Heart left ventricle (tissue), 16 donors: ENCODE measurements at regions not wholly inside any gene's neighbourhood (a gene's known extent, or its start where the extent isn't known, plus 50 kb on each side); places are given as distances from the start of the nearest gene placed in this dataset.

Source experiments
- ATAC-seq, 4 donors: fragments of 200-7000 bp; cut with Tn5 transposase; one replicate each; pipeline ENCODE4 v1.9.1; 2020 to 2022; ENCODE audit warnings: moderate library complexity in 4 of 4, mild to moderate bottlenecking in 3 of 4, moderate number of reproducible peaks in 1 of 4
- DNase-seq, 5 donors: peaks; one replicate each; pipeline ENCODE4 v3.0.0-alpha.2; 2020
- H3K27ac ChIP-seq, 12 donors: fragments of 200-600 bp; sonication (generic) in 4 of 12; one replicate each; pipeline versions ENCODE4 v1.5.0 to v1.8.0; 2016 to 2022; ENCODE audit warnings: mild to moderate bottlenecking in 2 of 12
- H3K27me3 ChIP-seq, 9 donors: fragments of 200-600 bp; sonication (generic) in 2 of 9; one replicate each; pipeline versions ENCODE4 v1.5.1 to v1.8.0; 2016 to 2022; ENCODE audit warnings: mild to moderate bottlenecking in 3 of 9
- H3K36me3 ChIP-seq, 9 donors: fragments of 200-600 bp; sonication (generic) in 2 of 9; one replicate each; pipeline versions ENCODE4 v1.5.0 to v1.8.0; 2018 to 2022; ENCODE audit warnings: mild to moderate bottlenecking in 2 of 9
- H3K4me1 ChIP-seq, 12 donors: fragments of 200-600 bp; sonication (generic) in 4 of 12; one replicate each; pipeline versions ENCODE4 v1.5.0 to v1.8.0; 2016 to 2022; ENCODE audit warnings: mild to moderate bottlenecking in 3 of 12
- H3K4me3 ChIP-seq, 12 donors: fragments of 200-600 bp; sonication (generic) in 4 of 12; one replicate each; pipeline versions ENCODE4 v1.5.0 to v1.8.0; 2017 to 2022; ENCODE audit warnings: mild to moderate bottlenecking in 9 of 12, moderate library complexity in 4 of 12
- H3K9me3 ChIP-seq, 12 donors: fragments of 200-600 bp; sonication (generic) in 4 of 12; one replicate each; pipeline versions ENCODE4 v1.5.0 to v1.8.0; 2016 to 2022; ENCODE audit warnings: mild to moderate bottlenecking in 1 of 12
- CTCF ChIP-seq, 12 donors: fragments of 200-600 bp; sonication (generic) in 4 of 12; IDR thresholded peaks; one replicate each; pipeline versions ENCODE4 v1.5.0 to v1.8.0; 2018 to 2022; ENCODE audit warnings: antibody characterized with exemption in 12 of 12, mild to moderate bottlenecking in 5 of 12
- POLR2A ChIP-seq, 2 donors: fragments of 450-650 bp; IDR thresholded peaks; one replicate each; pipeline ENCODE4 v1.6.1; 2017; ENCODE audit warnings: antibody characterized with exemption in 2 of 2, mild to moderate bottlenecking in 2 of 2, moderate library complexity in 2 of 2
- WGBS, 4 donors: extraction: QIAGEN DNeasy Blood & Tissue Kit in 2 of 4; methylation state at CpG; one replicate each; pipeline versions ENCODE4 v1.1.5 to v1.1.7; 2013 to 2018; 5-methylcytosine and 5-hydroxymethylcytosine counted together
- intact Hi-C, 10 donors: fragments of 100-400 bp; cut with DNase I; formaldehyde crosslinking; loops; one replicate each; pipeline versions ENCODE4 v1.11.1 to v1.14.2; 2022
- donor health status: ischemic (EF 13 %, LVEDD 7.1; RV severe dilation, severe dysfunction).
- donor health status: healthy with polysubstance abuse.
- donor health status: DM: no; HTN: yes; CAD: no.
- donor health status: DM: no; HTN: no; CAD: no.
- donor health status: ischemic (EF 25% LVEDD 6.9; RV normal size, moderate dysfunction).
- donor health status: ischemic (EF 25% LVEDD 5.7; RV mildly dilated, moderate dysfunction).
- donor health status: healthy.
- donor health status: DM: yes; HTN: yes; CAD: no.
- donor health status: ischemic (EF 35%, LVEDD 5.7; RV mildly dilated, moderate dysfunction).
- donor health status: nonischemic (EF 11% LVEDD 7.7; RV severe dilation, severe dysfunction).
- donor health status: DM: yes; HTN: yes; CAD: no.
- donor health status: PGD.
- donor health status: ischemic (EF 29% LVEDD 5.4; RV normal size, mild dysfunction).
- donor health status: nonischemic (EF 23%, LVEDD 6.1; RV moderate dilation, normal function).

DNA sequence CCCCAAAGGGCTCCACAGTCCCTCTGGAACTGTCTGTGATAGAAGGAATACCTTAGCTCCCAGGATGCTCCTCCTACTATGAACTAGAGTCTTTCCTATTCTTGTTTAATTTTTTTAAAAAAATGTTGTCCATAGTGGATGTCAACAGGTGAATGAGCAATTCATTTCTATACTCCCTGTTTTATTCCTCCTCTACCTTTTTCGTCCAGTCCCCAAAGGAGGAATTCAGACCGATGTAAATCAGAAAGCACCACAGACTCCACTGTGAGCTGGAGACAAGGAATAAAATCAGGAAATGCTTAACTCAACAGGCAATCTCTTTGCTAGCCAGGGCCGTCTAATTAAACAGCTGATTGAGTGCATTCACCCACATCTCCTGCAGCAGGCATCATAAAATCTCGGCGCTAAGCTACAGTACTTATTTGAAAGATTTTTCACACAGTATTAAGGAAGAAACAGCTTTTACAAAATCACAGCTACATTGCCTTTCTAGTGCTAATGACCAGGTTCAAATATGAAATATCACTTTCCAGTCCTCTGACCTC is 381.6 kb downstream of the SIPA1L2 start:
- H3K4me3 ChIP-seq, result no peak overlapping the region
- peaks cover 0 to 9% (median 0%) of the 10 kb centered on the region in 9 donors for H3K27me3 ChIP-seq
- DNase-seq (no peak), ATAC-seq (no peak)
- intact Hi-C loops, result no loop called here
- 79 to 87% (median 82%) methylated on average over 5 of the region's 5 CpGs for WGBS, 4 donors
- H3K4me1 ChIP-seq, result no peaks in the 10 kb centered on the region
- H3K9me3 ChIP-seq, result no peaks in the 10 kb centered on the region
- no peaks in the 10 kb centered on the region for H3K36me3 ChIP-seq
- TF ChIP-seq CTCF (IDR thresholded peaks at IDR 0.05) (no peak), POLR2A (IDR thresholded peaks at IDR 0.05) (no peak)
- H3K27ac ChIP-seq, result no peak overlapping the region

DNA sequence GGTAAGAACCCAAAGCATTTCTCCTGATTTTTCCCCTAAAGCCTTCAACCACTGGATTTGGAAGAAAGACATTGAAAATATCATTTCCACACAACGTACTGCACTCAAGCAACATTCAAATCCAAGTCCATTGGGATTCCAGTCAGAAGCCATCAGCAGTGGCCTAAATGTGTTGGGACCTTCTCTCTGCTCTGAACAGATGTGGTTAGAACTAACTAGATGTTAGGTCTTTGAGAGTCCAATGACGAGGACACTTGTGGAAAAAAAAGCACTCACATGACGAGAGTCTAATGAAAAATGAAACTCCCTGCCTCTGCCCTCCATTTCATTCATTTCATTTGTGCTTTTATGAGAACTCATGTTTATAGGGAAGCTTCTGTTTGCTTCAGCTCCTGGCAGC is 382.3 kb downstream of the SIPA1L2 start:
- 56 to 79% (median 65%) methylated on average over 3 of the region's 3 CpGs for WGBS, 4 donors
- Histone ChIP-seq H3K36me3 (no peaks in the 10 kb centered on the region), H3K27me3 (peaks cover 0 to 9% (median 0%) of the 10 kb centered on the region in 9 donors), H3K4me1 (no peaks in the 10 kb centered on the region), H3K9me3 (no peaks in the 10 kb centered on the region), H3K4me3 (no peak overlapping the region), H3K27ac (no peak overlapping the region)
- TF ChIP-seq CTCF (IDR thresholded peaks at IDR 0.05) (no peak), POLR2A (IDR thresholded peaks at IDR 0.05) (no peak)
- DNase-seq, result no peak
- intact Hi-C loops, result no loop called here
- no peak for ATAC-seq

- no peak overlapping the region for H3K4me3 ChIP-seq
- H3K27me3 ChIP-seq, result peaks cover 0 to 6% (median 0%) of the 10 kb centered on the region in 9 donors
- no peak for DNase-seq
- H3K27ac ChIP-seq, result no peak overlapping the region
- no peaks in the 10 kb centered on the region for H3K4me1 ChIP-seq
- intact Hi-C loops, result no loop called here
- 78 to 84% (median 80%) methylated on average over 1 of the region's 1 CpG for WGBS, 4 donors
- H3K9me3 ChIP-seq, result no peaks in the 10 kb centered on the region
- TF ChIP-seq POLR2A (IDR thresholded peaks at IDR 0.05) (no peak), CTCF (IDR thresholded peaks at IDR 0.05) (no peak)
- no peaks in the 10 kb centered on the region for H3K36me3 ChIP-seq
- ATAC-seq, result no peak
Observed at GRCh38 chr1:232244426-232244825, 385.5 kb downstream of the SIPA1L2 start.

GRCh38 chr1:232239998-232240397 is 389.9 kb downstream of the SIPA1L2 start:
- DNase-seq, result no peak
- TF ChIP-seq CTCF (IDR thresholded peaks at IDR 0.05), result no peak
- TF ChIP-seq POLR2A (IDR thresholded peaks at IDR 0.05), result no peak
- Histone ChIP-seq H3K4me1 (no peaks in the 10 kb centered on the region), H3K27me3 (peaks cover 0 to 11% (median 0%) of the 10 kb centered on the region in 9 donors), H3K27ac (no peak overlapping the region), H3K4me3 (no peak overlapping the region), H3K36me3 (no peaks in the 10 kb centered on the region), H3K9me3 (no peaks in the 10 kb centered on the region)
- ATAC-seq, result no peak
- whole genome bisulfite sequencing, 4 donors, result 74 to 84% (median 77%) methylated on average over 6 of the region's 6 CpGs
- intact Hi-C loops, result no loop called here
